DOHH2 (cell line): ENCODE measurements at regions not wholly inside any gene's neighbourhood (a gene's known extent, or its start where the extent isn't known, plus 50 kb on each side); places are given as distances from the start of the nearest gene placed in this dataset.

Experiments used
- H3F3A ChIP-seq: fragments of 200-600 bp; sonication (generic), shearing (Covaris generic); 2 replicates; pipeline ENCODE4 v1.6.0; 2016; ENCODE audit warnings: antibody characterized with exemption, mild to moderate bottlenecking; ENCODE audit not compliant: control insufficient read depth, insufficient read depth
- H3K27ac ChIP-seq: fragments of 200-600 bp; sonication (generic); 2 replicates; pipeline ENCODE4 v1.5.1; 2014; ENCODE audit warnings: low read depth, mild to moderate bottlenecking, low read length, moderate library complexity
- H3K27me3 ChIP-seq: fragments of 200-600 bp; sonication (generic); 2 replicates; pipeline ENCODE4 v1.6.1; 2014; ENCODE audit warnings: mild to moderate bottlenecking, low read length, mixed read lengths; ENCODE audit not compliant: control insufficient read depth
- H3K36me3 ChIP-seq: fragments of 200-600 bp; sonication (generic); 2 replicates; pipeline ENCODE4 v1.6.1; 2014; ENCODE audit warnings: mild to moderate bottlenecking, low read length, moderate library complexity, mixed read lengths; ENCODE audit not compliant: control insufficient read depth
- H3K4me1 ChIP-seq: fragments of 200-600 bp; sonication (generic); 2 replicates; pipeline ENCODE4 v1.6.1; 2014; ENCODE audit warnings: mild to moderate bottlenecking, low read length, mixed read lengths; ENCODE audit not compliant: control insufficient read depth
- H3K4me2 ChIP-seq: fragments of 200-600 bp; sonication (generic); 2 replicates; pipeline ENCODE4 v1.6.0; 2014; ENCODE audit warnings: mild to moderate bottlenecking, low read length, moderate library complexity
- H3K4me3 ChIP-seq: fragments of 200-600 bp; sonication (generic); 2 replicates; pipeline ENCODE4 v1.5.1; 2014; ENCODE audit warnings: mild to moderate bottlenecking, low read length, mixed read lengths
- H3K79me2 ChIP-seq: fragments of 200-600 bp; sonication (generic); 2 replicates; pipeline ENCODE4 v1.6.1; 2014; ENCODE audit warnings: mild to moderate bottlenecking, low read length, mixed read lengths; ENCODE audit not compliant: control insufficient read depth
- H3K9me2 ChIP-seq: fragments of 200-600 bp; sonication (generic); replicated peaks from 2 replicates; pipeline ENCODE4 v1.6.1; 2014; ENCODE audit warnings: mild to moderate bottlenecking, low read length, mixed read lengths; ENCODE audit not compliant: control insufficient read depth
- H3K9me3 ChIP-seq: fragments of 200-600 bp; sonication (generic); 2 replicates; pipeline ENCODE4 v1.6.1; 2014; ENCODE audit warnings: antibody characterized with exemption, low read length, mixed read lengths; ENCODE audit not compliant: control insufficient read depth, insufficient read depth
- H4K20me1 ChIP-seq: fragments of 200-600 bp; sonication (generic); 2 replicates; pipeline ENCODE4 v1.6.0; 2014; ENCODE audit warnings: low read depth, mild to moderate bottlenecking, antibody characterized with exemption, low read length, moderate library complexity; ENCODE audit not compliant: control insufficient read depth, insufficient read depth
- CTCF ChIP-seq: fragments of 200-600 bp; sonication (generic); IDR thresholded peaks from one replicate; pipeline ENCODE4 v1.5.1; 2014; ENCODE audit warnings: antibody characterized with exemption, mild to moderate bottlenecking, low read depth, low read length; ENCODE audit not compliant: poor library complexity, severe bottlenecking
- EZH2phosphoT487 ChIP-seq: fragments of 200-600 bp; sonication (generic); IDR thresholded peaks from 2 replicates; pipeline ENCODE4 v1.6.1; 2017; ENCODE audit warnings: borderline replicate concordance, mild to moderate bottlenecking, antibody characterized with exemption, low read length, moderate library complexity, mixed read lengths

DNA sequence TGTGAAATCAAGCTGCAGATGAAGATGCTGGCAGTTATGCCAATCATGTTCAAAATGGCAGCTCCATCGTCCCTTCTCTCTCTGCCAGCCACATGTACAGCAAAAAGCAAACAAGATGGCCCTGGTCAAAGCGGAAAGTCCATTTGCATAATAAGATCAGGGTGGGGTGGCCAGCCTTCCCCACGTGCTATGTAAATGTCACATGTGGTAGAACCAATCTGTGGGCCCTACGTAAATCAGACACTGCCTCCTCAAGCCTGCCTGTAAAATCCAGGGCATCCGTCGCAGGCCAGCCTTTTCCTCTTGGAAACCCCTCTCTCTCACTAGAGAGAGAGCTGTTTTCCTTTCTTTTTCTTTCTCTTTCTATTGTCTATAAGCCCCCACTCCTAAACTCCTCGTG, 243.5 kb upstream of the KBTBD8 start:
- Histone ChIP-seq H3K4me2 (no peak overlapping the region), H4K20me1 (no peaks in the 10 kb centered on the region), H3K4me1 (no peaks in the 10 kb centered on the region), H3K27ac (no peak overlapping the region), H3K36me3 (no peaks in the 10 kb centered on the region), H3K79me2 (no peaks in the 10 kb centered on the region), H3K9me3 (no peaks in the 10 kb centered on the region), H3F3A (no peaks in the 10 kb centered on the region), H3K9me2 (no peaks in the 10 kb centered on the region), H3K4me3 (no peak overlapping the region), H3K27me3 (peaks cover 6% of the 10 kb centered on the region; the same call in 1 of the 2 replicates)
- TF ChIP-seq EZH2phosphoT487 (no peak), CTCF (no peak)

DNA sequence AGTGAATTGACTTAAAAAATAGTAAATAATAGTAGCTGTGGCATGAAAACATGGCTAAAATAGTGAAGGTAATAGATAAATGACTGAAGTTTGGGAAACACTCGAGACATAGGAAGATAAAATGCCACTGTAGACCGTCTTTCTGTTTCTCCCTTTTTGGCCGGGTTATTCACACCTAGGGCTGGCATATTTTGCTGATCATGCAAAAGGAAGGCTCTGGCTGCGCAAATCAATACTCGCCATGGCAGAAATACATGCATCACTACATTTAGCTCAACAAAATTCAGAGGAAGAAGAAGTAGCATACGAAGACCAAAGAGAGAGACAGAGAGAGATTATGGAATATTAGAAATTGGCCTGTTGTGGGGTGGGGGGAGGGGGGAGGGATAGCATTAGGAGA, 242.2 kb upstream of the KBTBD8 start:
- H3K9me2 ChIP-seq: no peaks in the 10 kb centered on the region
- H3K4me2 ChIP-seq: no peak overlapping the region
- no peaks in the 10 kb centered on the region for H3F3A ChIP-seq
- H3K36me3 ChIP-seq: no peaks in the 10 kb centered on the region
- no peaks in the 10 kb centered on the region for H3K4me1 ChIP-seq
- no peaks in the 10 kb centered on the region for H4K20me1 ChIP-seq
- H3K79me2 ChIP-seq: no peaks in the 10 kb centered on the region
- TF ChIP-seq CTCF (no peak), EZH2phosphoT487 (no peak)
- H3K27ac ChIP-seq: no peak overlapping the region
- H3K27me3 ChIP-seq: peaks cover 4% of the 10 kb centered on the region; the same call in 1 of the 2 replicates
- H3K9me3 ChIP-seq: no peaks in the 10 kb centered on the region
- no peak overlapping the region for H3K4me3 ChIP-seq

- Histone ChIP-seq H3F3A (no peaks in the 10 kb centered on the region), H3K79me2 (no peaks in the 10 kb centered on the region), H3K9me2 (no peaks in the 10 kb centered on the region), H3K36me3 (no peaks in the 10 kb centered on the region), H3K4me2 (no peak overlapping the region), H3K4me1 (no peaks in the 10 kb centered on the region), H3K27ac (no peak overlapping the region), H4K20me1 (no peaks in the 10 kb centered on the region), H3K9me3 (no peaks in the 10 kb centered on the region), H3K4me3 (no peak overlapping the region), H3K27me3 (no peaks in the 10 kb centered on the region)
- TF ChIP-seq CTCF: no peak
- no peak for TF ChIP-seq EZH2phosphoT487
Measured at GRCh38 chr3:66756468-66757036, 241.6 kb upstream of the KBTBD8 start.
